ENCODE measurements at regions not wholly inside any gene's neighbourhood (a gene's known extent, or its start where the extent isn't known, plus 50 kb on each side); places are given as distances from the start of the nearest gene placed in this dataset.
"Not testable (repeated sequence)": the region's sequence is repeated elsewhere in the genome, so short reads cannot be mapped to it uniquely, and the experiment has no call there.

DNA sequence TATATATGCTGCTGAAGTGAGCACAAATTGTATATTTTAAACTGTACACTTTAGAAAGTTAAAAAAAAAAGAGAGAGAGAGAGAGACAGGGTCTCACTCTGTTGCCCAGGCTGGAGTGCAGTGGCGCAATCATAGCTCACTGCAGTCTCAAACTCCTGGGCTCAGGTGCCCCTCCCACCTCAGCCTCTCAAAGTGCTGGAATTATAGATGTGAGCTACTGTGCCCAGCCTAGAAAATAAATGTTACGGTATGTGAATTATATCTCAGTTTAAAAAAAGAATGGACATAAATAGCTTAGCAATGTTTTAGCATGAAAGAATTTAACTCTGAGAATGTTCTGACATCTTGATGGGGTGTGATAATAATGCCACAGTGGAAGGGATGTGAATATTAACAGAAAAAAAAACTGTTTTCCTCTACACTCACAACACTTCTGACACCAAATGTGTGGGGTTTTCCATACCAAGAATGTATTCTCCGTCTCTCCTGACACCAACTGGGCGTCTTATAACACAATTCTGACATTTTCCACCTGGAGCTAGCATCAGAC, 162.1 kb downstream of the PLCE1 start:
- Mint-ChIP-seq H3K9me3 (ENCODE audit: unreplicated experiment) (no peaks in the 10 kb centered on the region), H3K27ac (ENCODE audit: unreplicated experiment) (no peak overlapping the region), H3K36me3 (ENCODE audit: unreplicated experiment) (peaks cover 2% of the 10 kb centered on the region), H3K4me3 (ENCODE audit: unreplicated experiment) (no peak overlapping the region), H3K4me1 (ENCODE audit: unreplicated experiment) (peaks cover 20% of the 10 kb centered on the region), H3K27me3 (ENCODE audit: unreplicated experiment) (no peaks in the 10 kb centered on the region)
- TF ChIP-seq, protein P1, sequence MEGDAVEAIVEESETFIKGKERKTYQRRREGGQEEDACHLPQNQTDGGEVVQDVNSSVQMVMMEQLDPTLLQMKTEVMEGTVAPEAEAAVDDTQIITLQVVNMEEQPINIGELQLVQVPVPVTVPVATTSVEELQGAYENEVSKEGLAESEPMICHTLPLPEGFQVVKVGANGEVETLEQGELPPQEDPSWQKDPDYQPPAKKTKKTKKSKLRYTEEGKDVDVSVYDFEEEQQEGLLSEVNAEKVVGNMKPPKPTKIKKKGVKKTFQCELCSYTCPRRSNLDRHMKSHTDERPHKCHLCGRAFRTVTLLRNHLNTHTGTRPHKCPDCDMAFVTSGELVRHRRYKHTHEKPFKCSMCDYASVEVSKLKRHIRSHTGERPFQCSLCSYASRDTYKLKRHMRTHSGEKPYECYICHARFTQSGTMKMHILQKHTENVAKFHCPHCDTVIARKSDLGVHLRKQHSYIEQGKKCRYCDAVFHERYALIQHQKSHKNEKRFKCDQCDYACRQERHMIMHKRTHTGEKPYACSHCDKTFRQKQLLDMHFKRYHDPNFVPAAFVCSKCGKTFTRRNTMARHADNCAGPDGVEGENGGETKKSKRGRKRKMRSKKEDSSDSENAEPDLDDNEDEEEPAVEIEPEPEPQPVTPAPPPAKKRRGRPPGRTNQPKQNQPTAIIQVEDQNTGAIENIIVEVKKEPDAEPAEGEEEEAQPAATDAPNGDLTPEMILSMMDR (IDR thresholded peaks at IDR 0.05) = no peak
- no peak for DNase-seq (ENCODE audit: extremely low spot score, unreplicated experiment)

DNA sequence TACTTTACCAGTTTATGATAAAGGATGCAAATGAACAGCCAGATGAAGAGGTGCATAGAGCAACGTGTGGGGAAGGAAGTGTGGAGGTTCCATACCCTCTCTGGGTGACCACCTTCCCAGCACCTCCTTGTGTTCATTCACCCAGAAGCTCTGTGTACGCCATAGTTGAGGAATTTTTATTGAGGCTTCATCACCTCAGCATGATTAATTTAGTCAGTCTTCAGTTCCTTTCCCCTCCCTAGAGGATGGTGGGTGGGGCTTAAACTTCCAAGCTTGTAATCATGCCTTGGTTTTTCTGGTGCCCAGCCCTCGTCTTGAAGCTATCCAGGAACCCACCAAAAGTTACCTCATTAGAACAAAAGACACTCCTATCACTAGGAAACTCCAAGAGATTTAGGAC, 162.7 kb downstream of the PLCE1 start:
- Mint-ChIP-seq H3K4me3 (ENCODE audit: unreplicated experiment) (no peak overlapping the region), H3K27ac (ENCODE audit: unreplicated experiment) (no peak overlapping the region), H3K36me3 (ENCODE audit: unreplicated experiment) (peaks cover 5% of the 10 kb centered on the region), H3K27me3 (ENCODE audit: unreplicated experiment) (no peaks in the 10 kb centered on the region), H3K9me3 (ENCODE audit: unreplicated experiment) (no peaks in the 10 kb centered on the region), H3K4me1 (ENCODE audit: unreplicated experiment) (peaks cover 20% of the 10 kb centered on the region)
- DNase-seq (ENCODE audit: extremely low spot score, unreplicated experiment) = no peak
- TF ChIP-seq, protein P1 (IDR thresholded peaks at IDR 0.05) = no peak

DNA sequence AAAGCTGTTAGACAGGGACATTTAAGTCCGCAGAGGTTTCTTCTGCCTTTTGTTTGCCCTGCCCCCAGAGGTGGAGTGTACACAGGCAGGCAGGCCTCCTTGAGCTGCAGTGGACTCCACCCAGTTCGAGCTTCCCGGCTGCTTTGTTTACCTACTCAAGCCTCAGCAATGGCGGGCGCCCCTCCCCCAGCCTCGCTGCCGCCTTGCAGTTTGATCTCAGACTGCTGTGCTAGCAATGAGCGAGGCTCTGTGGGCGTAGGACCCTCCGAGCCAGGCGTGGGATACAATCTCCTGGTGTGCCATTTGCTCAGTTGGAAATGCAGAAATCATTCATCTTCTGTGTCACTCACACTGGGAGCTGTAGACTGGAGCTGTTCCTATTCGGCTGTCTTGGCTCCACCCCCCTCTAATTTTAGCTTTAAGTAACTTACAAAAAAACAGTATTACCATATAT, 171.5 kb downstream of the PLCE1 start:
- not testable (repeated sequence) for DNase-seq (ENCODE audit: extremely low spot score, unreplicated experiment); H3K9me3 Mint-ChIP-seq (ENCODE audit: unreplicated experiment); H3K36me3 Mint-ChIP-seq (ENCODE audit: unreplicated experiment); H3K27ac Mint-ChIP-seq (ENCODE audit: unreplicated experiment); H3K27me3 Mint-ChIP-seq (ENCODE audit: unreplicated experiment); H3K4me3 Mint-ChIP-seq (ENCODE audit: unreplicated experiment); H3K4me1 Mint-ChIP-seq (ENCODE audit: unreplicated experiment)

DNA sequence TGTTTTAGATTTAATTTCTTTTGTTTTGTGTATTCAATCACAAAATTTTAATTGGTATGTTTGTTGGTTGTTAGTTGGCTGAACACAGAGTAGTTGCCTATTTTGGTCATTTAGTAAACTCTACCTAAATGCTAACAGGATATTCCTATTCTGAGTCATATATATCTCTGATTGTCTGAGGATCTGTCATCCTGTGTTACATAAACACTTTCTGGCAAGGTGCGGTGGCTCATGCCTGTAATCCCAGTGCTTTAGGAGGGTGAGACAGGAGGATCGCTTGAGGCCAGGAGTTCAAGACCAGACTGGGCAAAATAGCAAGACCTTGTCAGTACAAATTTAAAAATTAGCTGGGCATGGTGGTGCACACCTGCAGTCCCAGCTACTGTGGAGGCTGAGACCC, 178.6 kb downstream of the PLCE1 start:
- H3K9me3 Mint-ChIP-seq (ENCODE audit: unreplicated experiment) = no peaks in the 10 kb centered on the region
- no peak for DNase-seq (ENCODE audit: extremely low spot score, unreplicated experiment)
- no peaks in the 10 kb centered on the region for H3K27me3 Mint-ChIP-seq (ENCODE audit: unreplicated experiment)
- H3K36me3 Mint-ChIP-seq (ENCODE audit: unreplicated experiment) = peaks cover 3% of the 10 kb centered on the region
- TF ChIP-seq, protein P1 (IDR thresholded peaks at IDR 0.05) = no peak
- no peak overlapping the region for H3K4me3 Mint-ChIP-seq (ENCODE audit: unreplicated experiment)
- peaks cover 6% of the 10 kb centered on the region for H3K4me1 Mint-ChIP-seq (ENCODE audit: unreplicated experiment)
- H3K27ac Mint-ChIP-seq (ENCODE audit: unreplicated experiment) = no peak overlapping the region

DNA sequence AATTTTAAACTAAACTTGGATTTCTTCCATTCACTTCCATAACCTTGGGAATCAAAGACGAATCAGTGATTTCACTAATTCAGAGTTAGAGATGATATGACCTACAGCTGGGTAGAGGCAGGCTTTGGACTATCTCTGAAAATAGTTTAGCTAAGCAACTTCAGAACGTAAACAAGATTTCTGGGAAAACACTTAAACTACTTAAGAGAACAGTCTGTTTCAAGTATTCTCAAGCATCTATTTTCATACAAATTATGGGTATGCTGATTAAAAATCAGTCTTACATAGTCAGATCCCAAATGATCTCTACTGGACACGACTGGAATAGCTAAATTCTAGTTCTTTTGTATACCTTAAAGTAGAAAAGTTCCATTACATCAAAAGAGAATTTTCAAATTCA, 179.9 kb downstream of the PLCE1 start:
- DNase-seq (ENCODE audit: extremely low spot score, unreplicated experiment) = no peak
- Mint-ChIP-seq H3K36me3 (ENCODE audit: unreplicated experiment) (peaks cover 3% of the 10 kb centered on the region), H3K4me1 (ENCODE audit: unreplicated experiment) (peaks cover 17% of the 10 kb centered on the region), H3K27ac (ENCODE audit: unreplicated experiment) (no peak overlapping the region), H3K9me3 (ENCODE audit: unreplicated experiment) (no peaks in the 10 kb centered on the region), H3K27me3 (ENCODE audit: unreplicated experiment) (no peaks in the 10 kb centered on the region), H3K4me3 (ENCODE audit: unreplicated experiment) (no peak overlapping the region)
- TF ChIP-seq, protein P1 (IDR thresholded peaks at IDR 0.05) = no peak

DNA sequence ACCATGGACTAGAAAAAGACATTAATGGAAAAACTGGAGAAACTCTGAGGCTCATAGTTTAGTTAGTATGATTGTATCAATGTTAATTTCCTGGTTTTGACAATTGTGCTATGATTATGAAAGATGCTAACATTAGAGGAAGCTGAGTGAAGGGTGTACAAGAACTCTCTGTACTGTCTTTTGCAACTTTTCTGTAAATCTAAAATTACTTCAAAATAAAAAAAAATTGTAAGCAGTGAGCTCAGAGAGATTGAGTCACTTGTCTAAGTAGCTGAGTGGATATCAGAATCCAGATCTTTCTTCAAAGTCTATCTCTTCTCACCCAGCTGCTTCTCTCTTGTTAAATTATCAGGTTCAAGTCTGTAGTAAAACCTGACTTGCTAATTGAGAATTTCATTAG, 181.1 kb downstream of the PLCE1 start:
- peaks cover 27% of the 10 kb centered on the region for H3K4me1 Mint-ChIP-seq (ENCODE audit: unreplicated experiment)
- no peak for DNase-seq (ENCODE audit: extremely low spot score, unreplicated experiment)
- H3K27ac Mint-ChIP-seq (ENCODE audit: unreplicated experiment) = no peak overlapping the region
- H3K27me3 Mint-ChIP-seq (ENCODE audit: unreplicated experiment) = no peaks in the 10 kb centered on the region
- TF ChIP-seq, protein P1 (IDR thresholded peaks at IDR 0.05) = no peak
- H3K36me3 Mint-ChIP-seq (ENCODE audit: unreplicated experiment) = peaks cover 3% of the 10 kb centered on the region
- no peaks in the 10 kb centered on the region for H3K9me3 Mint-ChIP-seq (ENCODE audit: unreplicated experiment)
- no peak overlapping the region for H3K4me3 Mint-ChIP-seq (ENCODE audit: unreplicated experiment)
